ENCODE measurements at regions not wholly inside any gene's neighbourhood (a gene's known extent, or its start where the extent isn't known, plus 50 kb on each side); places are given as distances from the start of the nearest gene placed in this dataset.
"Not testable (repeated sequence)": the region's sequence is repeated elsewhere in the genome, so short reads cannot be mapped to it uniquely, and the experiment has no call there.

- DNase-seq = no peak
Measured at GRCh38 chr3:194869482-194870169, 183.9 kb downstream of the FAM43A start.

- DNase-seq = no peak
Measured at GRCh38 chr3:194870394-194871110, 184.9 kb downstream of the FAM43A start.

GRCh38 chr3:194871143-194871863 lies 185.6 kb downstream of the FAM43A start:
- DNase-seq = no peak

- no peak for DNase-seq
Measured at GRCh38 chr3:194871864-194872668, 186.4 kb downstream of the FAM43A start.

GRCh38 chr3:194872669-194872977 lies 186.9 kb downstream of the FAM43A start:
- no peak for DNase-seq

- DNase-seq = not testable (repeated sequence)
Measured at GRCh38 chr3:194873474-194873873, 187.8 kb downstream of the FAM43A start.

GRCh38 chr3:194874206-194874605 lies 188.5 kb downstream of the FAM43A start:
- DNase-seq = no peak

- no peak for DNase-seq
Measured at GRCh38 chr3:194874783-194875182, 189.1 kb downstream of the FAM43A start.

GRCh38 chr3:194875581-194876402 lies 190.1 kb downstream of the FAM43A start:
- DNase-seq = no peak

- no peak for DNase-seq
Measured at GRCh38 chr3:194876403-194877095, 190.9 kb downstream of the FAM43A start.

GRCh38 chr3:194877291-194878119 lies 191.8 kb downstream of the FAM43A start:
- DNase-seq = no peak

- no peak for DNase-seq
Measured at GRCh38 chr3:194879126-194879877, 193.6 kb downstream of the FAM43A start.

GRCh38 chr3:194879991-194880939 lies 194.6 kb downstream of the FAM43A start:
- no peak for DNase-seq

GRCh38 chr3:194880940-194881925 lies 195.6 kb downstream of the FAM43A start:
- DNase-seq = no peak

GRCh38 chr3:194884649-194885315 lies 199.1 kb downstream of the FAM43A start:
- DNase-seq = no peak

GRCh38 chr3:194885766-194886165 lies 200.1 kb downstream of the FAM43A start:
- DNase-seq = no peak

GRCh38 chr3:194886836-194887235 lies 201.2 kb downstream of the FAM43A start:
- no peak for DNase-seq

Data from activated CD4-positive, CD25-positive, alpha-beta regulatory T cell treated with anti-CD3 and anti-CD28 coated beads, Interleukin-2, amount 50 U/mL, for 72 hours (primary cell).